ENCODE measurements at regions not wholly inside any gene's neighbourhood (a gene's known extent, or its start where the extent isn't known, plus 50 kb on each side); places are given as distances from the start of the nearest gene placed in this dataset.
"Not testable (repeated sequence)": the region's sequence is repeated elsewhere in the genome, so short reads cannot be mapped to it uniquely, and the experiment has no call there.

GRCh38 chr18:70554854-70555445 lies 266.1 kb downstream of the SOCS6 start:
- no peak for DNase-seq

DNA sequence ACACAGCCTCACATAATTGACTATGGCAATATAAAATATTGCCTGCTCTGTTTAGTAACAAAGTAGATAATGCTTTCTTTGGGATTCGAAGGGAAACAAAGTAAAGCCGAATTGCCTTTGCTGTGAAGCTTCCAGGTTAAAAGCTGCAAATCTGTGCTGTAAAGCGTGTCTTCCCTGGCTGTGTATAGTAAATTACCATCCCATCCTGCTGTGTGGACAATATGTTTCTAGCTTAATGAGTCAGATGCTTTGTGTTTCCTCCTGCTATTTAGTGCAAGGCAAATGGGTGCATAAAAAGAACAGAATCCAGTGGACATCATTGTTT lies 265.1 kb downstream of the SOCS6 start:
- no peak for DNase-seq

- no peak for DNase-seq
These were observed 264.5 kb downstream of the SOCS6 start for GRCh38 chr18:70553245-70553935.

GRCh38 chr18:70536370-70537062 lies 247.7 kb downstream of the SOCS6 start:
- no peak for DNase-seq

GRCh38 chr18:70535041-70535440 lies 246.2 kb downstream of the SOCS6 start:
- no peak for DNase-seq

DNA sequence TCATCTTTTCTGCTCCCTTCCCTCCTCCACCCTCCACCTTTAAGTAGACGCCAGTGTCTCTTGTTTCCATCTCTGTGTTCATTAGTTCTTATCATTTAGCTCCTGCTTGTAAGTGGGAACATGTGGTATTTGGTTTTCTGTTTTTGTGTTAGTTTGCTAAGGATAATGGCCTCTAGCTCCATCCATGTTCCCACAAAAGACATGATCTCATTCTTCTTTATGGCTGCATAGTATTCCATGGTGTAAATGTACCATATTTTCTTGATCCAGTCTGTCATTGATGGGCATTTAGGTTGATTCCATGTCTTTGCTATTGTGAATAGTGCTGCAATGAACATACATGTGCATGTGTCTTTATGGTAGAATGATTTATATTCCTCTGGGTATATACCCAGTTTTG lies 236.5 kb downstream of the SOCS6 start:
- DNase-seq, result not testable (repeated sequence)

GRCh38 chr18:70523792-70524182 lies 234.9 kb downstream of the SOCS6 start:
- no peak for DNase-seq

DNA sequence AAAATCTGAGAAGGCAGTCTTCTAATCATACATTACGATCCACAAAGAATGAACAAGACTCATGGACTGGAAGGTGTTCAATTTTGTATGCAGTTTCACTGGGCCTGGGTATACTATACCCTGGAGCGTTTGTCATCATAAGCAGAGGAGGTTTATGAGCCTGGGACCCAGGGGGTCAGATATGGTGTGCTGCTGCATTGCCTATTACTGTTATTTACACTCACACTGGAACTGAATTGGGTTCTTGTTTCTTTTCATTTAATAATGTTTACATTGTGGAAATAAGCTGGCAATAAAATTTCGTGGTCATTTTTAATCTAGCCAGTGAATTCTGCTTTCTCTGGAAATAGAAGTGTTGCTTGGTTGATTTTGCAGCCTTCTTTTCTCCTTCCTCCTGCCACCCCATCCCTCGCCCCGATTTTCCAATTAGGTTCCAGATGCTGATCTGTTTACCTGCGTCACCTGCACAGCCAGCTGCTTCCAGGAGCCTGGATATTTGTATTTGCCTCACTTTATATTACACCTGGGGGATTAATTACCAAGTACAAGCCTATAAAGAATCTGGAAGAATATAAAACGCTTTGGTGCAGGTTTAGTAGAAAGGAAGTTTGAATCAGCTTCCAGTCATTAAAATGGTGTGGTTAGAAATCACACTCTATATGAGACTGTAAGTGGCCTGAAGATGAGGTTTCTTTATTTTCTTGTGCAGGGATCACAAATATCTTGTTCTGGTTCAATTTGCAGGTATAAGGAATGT lies 234.4 kb downstream of the SOCS6 start:
- DNase-seq, result no peak

DNA sequence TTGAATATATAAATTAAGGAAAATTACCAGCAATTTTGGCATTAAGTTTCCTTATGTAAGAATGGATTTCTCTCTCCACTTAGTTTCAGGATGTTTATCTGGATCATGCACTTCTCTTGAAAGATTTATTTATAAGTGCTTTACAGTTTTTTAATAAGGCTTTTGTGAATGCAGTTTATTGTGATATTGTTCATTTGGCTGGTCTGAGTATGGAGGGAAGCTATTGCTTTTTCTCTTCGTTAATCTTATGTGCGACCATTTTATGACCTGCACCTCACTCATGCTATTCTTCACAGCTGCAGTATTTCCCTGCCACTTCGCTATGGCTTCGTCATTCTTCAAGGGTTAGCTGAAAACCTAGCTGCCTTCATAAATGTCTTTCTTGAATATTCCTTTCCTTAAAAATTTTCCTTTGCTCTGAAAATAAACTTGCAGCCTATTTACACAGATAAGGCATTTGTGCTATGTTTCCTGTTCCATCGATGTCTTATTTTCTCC lies 233.4 kb downstream of the SOCS6 start:
- no peak for DNase-seq

DNA sequence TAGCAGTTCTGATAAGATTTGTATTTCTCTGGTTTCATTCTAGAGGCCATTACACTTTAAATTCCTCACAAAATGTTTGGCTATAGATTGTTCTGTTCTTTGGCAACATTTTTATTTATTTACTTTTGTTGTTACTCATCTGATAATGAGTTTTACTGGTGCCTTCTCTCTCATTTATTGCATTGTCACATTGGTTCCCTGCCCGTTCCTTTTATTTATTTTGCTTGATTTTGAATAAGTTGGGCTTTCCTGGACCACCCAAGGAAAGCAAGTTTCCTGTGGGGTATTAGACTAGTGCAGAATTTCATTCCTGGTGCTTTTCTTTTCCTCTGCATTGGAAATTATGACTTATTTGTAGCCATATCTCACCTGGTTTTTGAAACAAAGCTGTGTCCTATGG lies 232.0 kb downstream of the SOCS6 start:
- no peak for DNase-seq

DNA sequence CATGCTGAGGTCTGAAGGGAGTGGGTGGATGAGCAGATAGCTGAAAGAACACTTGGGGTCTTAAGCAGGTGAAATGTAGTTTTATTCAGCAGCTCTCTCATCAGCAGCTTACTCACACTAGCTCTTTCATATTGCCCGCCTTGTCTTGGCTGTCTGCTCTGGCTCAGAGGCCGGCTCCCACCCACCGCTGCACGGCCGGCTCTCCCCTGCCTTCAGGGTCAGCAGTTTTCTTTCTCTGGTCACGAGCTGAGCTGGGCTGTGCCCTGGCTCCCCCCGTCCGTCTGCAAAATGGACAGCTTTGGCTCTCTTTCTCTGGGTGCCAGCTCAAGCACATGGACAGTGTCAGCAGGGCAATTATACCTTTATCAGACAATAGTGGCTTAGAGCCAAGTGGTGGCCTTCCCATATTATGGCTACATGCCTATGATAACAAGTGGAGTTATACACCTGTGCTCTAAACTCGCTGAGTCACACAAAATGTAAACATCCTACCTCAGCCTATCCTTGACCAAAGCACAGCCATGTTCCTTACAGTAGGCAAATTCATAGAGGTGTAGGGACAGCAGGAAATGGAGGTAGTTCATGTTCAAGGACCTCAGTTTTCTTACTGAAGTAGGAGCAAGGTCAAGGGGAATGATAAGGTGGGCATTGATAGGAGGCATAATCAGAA lies 224.8 kb downstream of the SOCS6 start:
- no peak for DNase-seq

GRCh38 chr18:70507970-70508369 lies 219.1 kb downstream of the SOCS6 start:
- no peak for DNase-seq

DNA sequence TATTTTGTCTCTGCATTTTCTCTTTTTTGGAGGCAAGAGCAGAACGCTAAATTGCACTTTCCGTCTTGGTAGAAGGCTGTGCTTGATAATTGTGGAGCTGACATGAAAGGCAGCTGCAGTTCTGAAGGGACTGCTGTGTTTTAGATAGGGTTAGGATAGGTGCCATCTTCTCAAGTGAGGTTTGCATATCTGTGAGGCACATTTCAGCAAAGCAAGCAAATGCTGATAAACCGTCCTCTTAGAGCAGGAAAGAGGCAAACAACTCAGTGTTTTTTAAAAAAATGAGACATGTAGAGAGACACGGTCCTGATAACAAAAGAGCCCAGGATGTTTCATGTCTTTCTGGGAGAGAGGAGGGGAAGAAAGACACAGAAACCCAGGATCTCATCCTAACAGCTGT lies 217.7 kb downstream of the SOCS6 start:
- no peak for DNase-seq

DNA sequence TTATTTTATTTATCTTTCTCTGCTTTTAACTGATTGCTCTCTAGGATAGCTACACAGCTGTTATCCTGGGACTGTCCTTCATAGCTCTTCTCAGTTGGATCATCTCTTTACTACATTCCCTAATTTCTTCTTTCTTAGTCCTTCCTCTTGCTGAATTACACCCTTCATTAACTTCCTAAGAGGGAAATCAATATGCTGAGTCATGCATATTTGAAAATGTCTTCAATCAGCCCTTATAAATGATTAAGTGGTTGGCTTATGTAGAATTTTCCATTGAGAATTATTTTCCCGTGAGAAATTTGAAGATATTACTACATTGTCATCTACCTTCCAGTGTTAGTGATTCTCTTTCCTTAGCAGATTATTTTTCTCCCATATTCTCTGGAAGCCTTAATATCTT lies 214.2 kb downstream of the SOCS6 start:
- DNase-seq, result no peak

- DNase-seq, result no peak
These were observed 212.5 kb downstream of the SOCS6 start for GRCh38 chr18:70501358-70501757.

DNA sequence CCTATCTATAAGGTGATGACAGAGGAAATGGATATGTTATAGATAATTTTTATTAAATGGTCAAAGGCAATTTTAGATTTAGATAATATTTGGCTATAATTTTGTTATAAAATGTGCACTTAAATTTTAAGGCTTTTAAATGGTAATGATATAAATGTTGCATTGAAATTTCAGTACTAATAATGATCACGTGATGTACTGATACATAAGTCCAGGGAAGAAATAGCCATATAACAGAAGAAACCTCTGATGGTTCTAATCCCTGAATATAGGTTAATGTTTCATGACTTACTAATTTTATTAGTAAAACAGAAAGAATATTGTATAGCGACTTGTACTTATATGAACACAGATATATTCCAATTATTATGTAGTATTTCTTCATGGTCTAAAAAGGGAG lies 211.9 kb downstream of the SOCS6 start:
- no peak for DNase-seq

DNA sequence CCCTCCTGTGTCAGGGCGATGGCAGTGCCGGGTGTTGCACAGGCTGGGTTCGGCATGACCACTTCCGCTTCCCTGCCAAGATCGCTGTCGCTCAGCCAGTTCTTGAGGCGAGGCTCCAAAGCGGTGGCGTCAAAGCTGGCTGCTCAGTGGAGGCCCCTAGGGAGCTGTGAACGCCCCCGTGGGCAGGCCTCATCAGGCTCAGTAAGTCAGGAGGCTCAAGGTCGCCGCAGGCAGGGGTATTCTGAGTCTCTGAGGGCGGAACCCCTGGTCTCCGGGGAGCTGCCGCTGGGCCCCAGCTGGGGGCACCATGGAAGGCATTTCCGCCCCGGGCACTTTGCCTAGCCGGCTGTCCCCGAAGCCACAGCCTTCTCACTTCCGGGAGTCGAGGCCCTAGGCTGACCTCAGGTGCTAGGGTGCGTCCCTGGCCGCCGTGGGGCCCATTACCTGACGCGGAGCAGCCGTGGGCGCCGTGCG lies 210.4 kb downstream of the SOCS6 start:
- DNase-seq, result peak in 1 of 2 experiments; percentile 3

DNA sequence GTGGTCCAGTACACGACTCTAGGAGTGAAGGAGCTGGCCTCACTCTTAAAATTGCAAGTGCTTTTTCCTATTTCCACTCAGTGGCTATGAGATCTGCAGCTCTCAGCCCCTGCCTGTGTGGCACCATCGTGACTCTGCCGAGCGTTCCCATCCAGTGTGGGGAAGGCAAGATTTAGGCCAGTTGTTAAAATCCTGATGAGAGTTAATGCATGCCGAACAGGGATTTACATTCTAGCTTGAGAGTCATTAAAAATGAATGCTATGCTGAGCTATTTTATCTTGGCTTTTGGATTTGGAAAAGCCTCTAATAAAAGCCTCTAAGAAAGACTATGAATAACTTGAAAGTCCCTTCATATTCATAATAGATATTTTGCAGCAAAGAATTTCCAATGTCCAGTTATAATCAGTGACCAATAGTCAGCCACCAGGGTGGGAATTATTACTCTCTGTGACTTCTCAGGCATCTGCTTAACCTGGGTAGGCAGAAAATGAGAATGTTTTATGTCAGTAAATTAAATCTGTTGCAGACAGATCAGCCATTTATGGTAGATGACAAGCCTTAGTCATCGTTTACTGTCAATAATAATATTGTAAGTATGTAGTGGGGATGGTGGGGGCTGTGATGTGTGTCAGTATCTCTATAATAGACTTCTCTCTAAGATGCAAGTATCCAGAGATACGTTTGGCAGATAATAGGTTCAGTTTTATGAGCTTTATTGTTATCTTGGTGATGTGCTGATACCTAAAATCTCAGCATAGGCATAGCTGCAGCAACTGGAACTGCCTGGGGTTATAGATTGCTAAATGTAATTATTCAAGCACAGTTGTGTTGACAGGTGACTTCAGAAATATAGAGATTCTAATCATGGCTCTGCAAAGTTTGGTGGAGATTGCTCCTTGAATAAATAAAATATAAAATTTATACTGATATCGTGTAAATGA lies 207.8 kb downstream of the SOCS6 start:
- no peak for DNase-seq

GRCh38 chr18:70494524-70494923 lies 205.7 kb downstream of the SOCS6 start:
- DNase-seq, result no peak

- DNase-seq, result no peak
These were observed 204.6 kb downstream of the SOCS6 start for GRCh38 chr18:70493461-70493860.

GRCh38 chr18:70491734-70492348 lies 203.0 kb downstream of the SOCS6 start:
- DNase-seq, result peak; percentile 62 to 64
